SK-N-SH treated with all-trans-retinoic acid at 6 μM for 48 hours (cell line): ENCODE measurements at regions not wholly inside any gene's neighbourhood (a gene's known extent, or its start where the extent isn't known, plus 50 kb on each side); places are given as distances from the start of the nearest gene placed in this dataset.
"Not testable (repeated sequence)": the region's sequence is repeated elsewhere in the genome, so short reads cannot be mapped to it uniquely, and the experiment has no call there.

ENCODE experiments used
- ARNTL ChIP-seq: fragments of 450-650 bp; formaldehyde crosslinking; IDR thresholded peaks from 2 replicates; pipeline ENCODE4 v1.5.0; 2020; ENCODE audit warnings: low read depth, mild to moderate bottlenecking, moderate library complexity, borderline replicate concordance
- BACH2 ChIP-seq: fragments of 250-450 bp; sonication (Bioruptor Pico); IDR thresholded peaks from 2 replicates; pipeline ENCODE4 v1.9.0; 2021; ENCODE audit warnings: mild to moderate bottlenecking, borderline replicate concordance
- CREB5 ChIP-seq: fragments of 250-450 bp; sonication (Bioruptor Pico); IDR thresholded peaks from 2 replicates; pipeline ENCODE4 v1.5.1; 2020; ENCODE audit warnings: low read depth, mild to moderate bottlenecking, moderate library complexity
- CSRNP3 ChIP-seq: fragments of 250-450 bp; sonication (Bioruptor Pico); IDR thresholded peaks from 2 replicates; pipeline ENCODE4 v1.5.1; 2021; ENCODE audit warnings: mild to moderate bottlenecking, moderate library complexity
- GLIS3 ChIP-seq: fragments of 250-450 bp; sonication (Bioruptor Pico); IDR thresholded peaks from 2 replicates; pipeline ENCODE4 v1.5.0; 2020; ENCODE audit warnings: mild to moderate bottlenecking, moderate library complexity
- OSR1 ChIP-seq: fragments of 250-450 bp; sonication (Bioruptor Pico); IDR thresholded peaks from 2 replicates; pipeline ENCODE4 v1.8.0; 2022; ENCODE audit warnings: moderate library complexity, mild to moderate bottlenecking, inconsistent platforms
- PATZ1 ChIP-seq: fragments of 250-450 bp; sonication (Bioruptor Pico); IDR thresholded peaks from 2 replicates; pipeline ENCODE4 v1.8.0; 2020; ENCODE audit warnings: mild to moderate bottlenecking, moderate library complexity, borderline replicate concordance
- PPARA ChIP-seq: fragments of 250-450 bp; sonication (Bioruptor Pico); IDR thresholded peaks from 2 replicates; pipeline ENCODE4 v1.5.0; 2020; ENCODE audit warnings: mild to moderate bottlenecking, borderline replicate concordance
- RARB ChIP-seq: fragments of 250-450 bp; sonication (Bioruptor Pico); IDR thresholded peaks from 2 replicates; pipeline ENCODE4 v1.8.0; 2021; ENCODE audit warnings: mild to moderate bottlenecking, moderate library complexity
- TOX ChIP-seq: fragments of 250-450 bp; sonication (Bioruptor Pico); IDR thresholded peaks from 2 replicates; pipeline ENCODE4 v1.8.0; 2021; ENCODE audit warnings: mild to moderate bottlenecking, moderate library complexity, borderline replicate concordance
- TSHZ2 ChIP-seq: fragments of 250-450 bp; sonication (Bioruptor Pico); IDR thresholded peaks from 2 replicates; pipeline ENCODE4 v1.5.0; 2020; ENCODE audit warnings: mild to moderate bottlenecking, moderate library complexity
- ZFP3 ChIP-seq: fragments of 250-450 bp; sonication (Bioruptor Pico); IDR thresholded peaks from 2 replicates; pipeline ENCODE4 v1.5.0; 2020; ENCODE audit warnings: mild to moderate bottlenecking, moderate library complexity
- ZFP30 ChIP-seq: fragments of 450-650 bp; formaldehyde crosslinking; IDR thresholded peaks from 2 replicates; pipeline ENCODE4 v1.5.0; 2022; ENCODE audit warnings: mild to moderate bottlenecking, moderate library complexity
- ZNF565 ChIP-seq: fragments of 450-650 bp; formaldehyde crosslinking; conservative IDR thresholded peaks from 2 replicates; pipeline ENCODE4 v1.5.0; 2020; ENCODE audit warnings: low read depth, mild to moderate bottlenecking, moderate library complexity

GRCh38 chr3:8356066-8356465 is 145.6 kb upstream of the LMCD1 start:
- TF ChIP-seq PPARA (CRISPR knock-in tag); OSR1 (CRISPR knock-in tag); PATZ1 (CRISPR knock-in tag); CREB5 (CRISPR knock-in tag); RARB (CRISPR knock-in tag); ZFP30 (CRISPR knock-in tag); CSRNP3 (CRISPR knock-in tag); TSHZ2 (CRISPR knock-in tag); GLIS3 (CRISPR knock-in tag); TOX (CRISPR knock-in tag); ZNF565 (CRISPR knock-in tag); ARNTL; ZFP3; BACH2 (CRISPR knock-in tag): not testable (repeated sequence)
